ENCODE measurements at regions not wholly inside any gene's neighbourhood (a gene's known extent, or its start where the extent isn't known, plus 50 kb on each side); places are given as distances from the start of the nearest gene placed in this dataset.

DNA sequence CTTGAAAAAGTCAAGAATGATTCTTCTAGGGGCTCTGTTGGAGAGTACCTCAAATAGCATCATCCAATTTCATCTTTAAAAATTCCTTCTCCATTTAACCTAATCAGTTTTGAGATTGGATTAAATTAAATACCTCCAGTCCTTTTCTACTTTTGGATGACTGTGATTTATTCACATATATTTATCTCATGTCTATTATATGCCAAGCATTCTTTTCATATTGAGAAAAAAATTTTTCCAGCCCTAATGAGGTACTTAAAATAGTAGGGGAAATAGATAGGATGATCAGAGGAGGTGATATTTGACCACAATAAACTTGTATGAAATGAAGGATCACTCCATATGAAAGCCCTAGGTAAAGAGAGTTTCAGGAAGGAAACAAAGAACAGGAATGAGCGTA is 250.1 kb downstream of the MAT2B start:
- WGBS, result 89% methylated on average over 1 of the region's 1 CpG

DNA sequence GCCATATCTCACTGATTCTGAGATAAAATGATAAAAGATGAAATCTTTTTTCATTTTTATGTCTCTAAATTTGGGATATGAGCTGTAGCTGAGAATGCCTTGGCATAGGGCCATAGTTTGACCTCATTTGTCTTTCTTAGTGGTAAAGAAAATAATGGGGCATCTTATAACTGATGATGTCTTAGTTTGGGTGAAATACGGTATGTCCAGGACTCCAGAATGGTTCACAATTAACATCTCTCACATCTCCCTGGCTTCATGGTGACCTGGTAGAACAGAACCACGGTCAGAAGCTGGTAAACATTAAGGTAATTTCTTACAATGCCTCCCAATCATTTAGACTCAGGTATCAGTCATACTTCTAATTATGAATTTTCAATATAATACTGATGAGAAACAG is 250.8 kb downstream of the MAT2B start:
- WGBS, result 70% methylated on average over 2 of the region's 2 CpGs
- Histone ChIP-seq H3K4me3 (ENCODE audit: low read depth, low read length) (no peak overlapping the region), H3K36me3 (ENCODE audit: insufficient read depth) (no peaks in the 10 kb centered on the region), H3K27ac (ENCODE audit: low read depth) (no peak overlapping the region), H3K4me1 (ENCODE audit: insufficient read depth) (no peaks in the 10 kb centered on the region)
- no peak for DNase-seq (ENCODE audit: extremely low spot score)

More for the DNA sequence above, 250.1 kb downstream of the MAT2B start:
- Histone ChIP-seq H3K4me1 (ENCODE audit: insufficient read depth) (no peaks in the 10 kb centered on the region), H3K4me3 (ENCODE audit: low read depth, low read length) (no peak overlapping the region), H3K36me3 (ENCODE audit: insufficient read depth) (no peaks in the 10 kb centered on the region), H3K27ac (ENCODE audit: low read depth) (no peak overlapping the region)
- no peak for DNase-seq (ENCODE audit: extremely low spot score)

DNA sequence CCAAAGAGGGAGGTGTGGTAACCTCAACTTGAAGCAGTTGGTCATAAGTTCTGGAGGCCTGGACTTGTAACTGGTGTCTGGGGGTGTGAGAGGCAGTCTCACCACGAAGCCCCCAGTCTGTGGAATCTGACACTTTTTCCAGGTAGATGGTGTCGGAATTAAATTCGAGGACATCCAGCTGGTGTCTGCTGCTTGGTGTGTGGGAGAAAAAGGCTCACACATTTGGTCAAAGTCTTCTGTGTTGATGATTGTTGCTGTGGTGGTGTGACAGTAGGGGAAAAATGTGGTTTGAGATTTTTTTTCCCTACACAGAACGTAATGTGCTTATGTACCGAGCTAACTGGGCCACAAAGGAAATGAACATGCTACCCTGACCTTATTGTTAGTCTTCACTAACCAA is 251.9 kb downstream of the MAT2B start:
- WGBS, result 75% methylated on average over 5 of the region's 5 CpGs
- H3K27ac ChIP-seq (ENCODE audit: low read depth), result no peak overlapping the region
- no peak overlapping the region for H3K4me3 ChIP-seq (ENCODE audit: low read depth, low read length)
- no peaks in the 10 kb centered on the region for H3K4me1 ChIP-seq (ENCODE audit: insufficient read depth)
- DNase-seq (ENCODE audit: extremely low spot score), result no peak
- H3K36me3 ChIP-seq (ENCODE audit: insufficient read depth), result no peaks in the 10 kb centered on the region

DNA sequence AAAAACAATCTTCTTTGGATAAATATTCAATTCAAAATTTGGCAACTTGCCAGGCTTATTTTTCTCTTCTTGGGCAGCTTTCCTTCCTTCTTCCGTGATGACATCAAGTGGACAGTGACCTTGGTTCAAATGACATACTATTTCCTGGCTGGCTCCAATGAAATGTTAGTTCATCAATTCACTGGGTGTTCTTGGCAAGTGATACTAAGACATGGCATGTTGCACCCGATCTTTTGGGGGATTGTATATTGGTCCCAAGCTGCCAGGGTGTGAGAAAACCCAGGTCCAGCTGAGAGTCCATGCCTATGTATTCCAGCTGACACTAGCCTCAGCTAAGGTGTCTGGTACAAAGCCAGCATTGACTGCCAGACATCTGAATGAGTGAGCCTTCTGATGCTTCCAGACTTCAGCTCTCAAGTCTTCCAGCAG is 252.9 kb downstream of the MAT2B start:
- WGBS, result 53% methylated on average over 2 of the region's 2 CpGs
- Histone ChIP-seq H3K27ac (ENCODE audit: low read depth) (no peak overlapping the region), H3K4me3 (ENCODE audit: low read depth, low read length) (no peak overlapping the region), H3K36me3 (ENCODE audit: insufficient read depth) (no peaks in the 10 kb centered on the region), H3K4me1 (ENCODE audit: insufficient read depth) (no peaks in the 10 kb centered on the region)
- DNase-seq (ENCODE audit: extremely low spot score), result no peak

DNA sequence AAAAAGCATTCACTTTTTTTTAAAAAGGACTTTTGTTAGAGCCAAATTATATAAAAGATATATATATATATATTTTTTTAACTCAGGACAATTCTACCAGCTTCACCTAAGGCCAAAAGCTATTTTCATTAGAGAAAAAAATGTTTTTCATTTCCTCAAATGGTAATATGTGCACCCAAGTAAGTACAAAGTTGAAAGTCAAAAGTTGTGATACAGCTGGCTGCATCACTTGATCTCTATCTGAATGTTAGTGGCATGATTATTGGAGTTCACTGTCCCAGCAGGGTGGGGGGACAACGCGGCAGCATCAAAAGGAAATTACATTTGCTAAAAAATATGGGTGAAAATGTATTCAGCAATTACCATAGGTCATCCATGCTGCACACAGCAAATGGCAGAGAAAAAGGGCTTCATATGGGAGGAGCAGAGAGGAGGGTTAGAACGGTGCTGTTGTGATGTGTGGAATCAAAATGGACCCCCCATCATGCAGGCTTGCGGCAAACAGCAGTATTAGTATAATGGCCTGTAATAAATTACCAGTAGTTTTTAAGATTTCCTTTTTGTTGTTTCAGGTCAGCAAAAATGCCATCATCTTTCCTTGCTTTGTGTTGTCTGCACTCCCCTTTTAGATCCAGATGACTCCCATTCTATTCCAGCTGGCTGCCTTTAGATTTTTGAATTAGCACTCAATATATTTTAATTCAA is 253.7 kb downstream of the MAT2B start:
- no peaks in the 10 kb centered on the region for H3K4me1 ChIP-seq (ENCODE audit: insufficient read depth)
- no peak overlapping the region for H3K27ac ChIP-seq (ENCODE audit: low read depth)
- no peak for DNase-seq (ENCODE audit: extremely low spot score)
- no peaks in the 10 kb centered on the region for H3K36me3 ChIP-seq (ENCODE audit: insufficient read depth)
- no peak overlapping the region for H3K4me3 ChIP-seq (ENCODE audit: low read depth, low read length)
- WGBS, result 81% methylated on average over 4 of the region's 4 CpGs

DNA sequence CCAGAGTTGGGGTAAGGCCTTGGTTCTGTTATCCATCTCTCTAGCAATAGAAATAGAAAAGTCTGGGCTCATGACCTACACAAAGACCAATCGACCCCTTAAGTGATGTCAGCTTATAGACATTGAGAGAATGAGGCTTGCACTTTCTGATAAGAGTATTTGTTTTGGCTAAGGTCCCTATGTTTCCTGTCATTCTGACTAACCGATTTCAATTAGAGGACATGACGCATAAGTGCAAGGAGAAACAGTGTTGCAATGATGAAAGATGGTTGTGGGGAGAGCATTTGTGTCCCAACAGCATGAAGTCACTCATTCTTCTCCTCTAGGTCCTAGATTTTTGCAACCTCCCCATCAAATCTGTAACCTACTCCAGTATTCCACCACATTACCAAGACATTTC is 255.1 kb downstream of the MAT2B start:
- Histone ChIP-seq H3K4me3 (ENCODE audit: low read depth, low read length) (no peak overlapping the region), H3K4me1 (ENCODE audit: insufficient read depth) (no peaks in the 10 kb centered on the region), H3K27ac (ENCODE audit: low read depth) (no peak overlapping the region), H3K36me3 (ENCODE audit: insufficient read depth) (no peaks in the 10 kb centered on the region)
- no peak for DNase-seq (ENCODE audit: extremely low spot score)
- WGBS, result 67% methylated on average over 3 of the region's 3 CpGs

DNA sequence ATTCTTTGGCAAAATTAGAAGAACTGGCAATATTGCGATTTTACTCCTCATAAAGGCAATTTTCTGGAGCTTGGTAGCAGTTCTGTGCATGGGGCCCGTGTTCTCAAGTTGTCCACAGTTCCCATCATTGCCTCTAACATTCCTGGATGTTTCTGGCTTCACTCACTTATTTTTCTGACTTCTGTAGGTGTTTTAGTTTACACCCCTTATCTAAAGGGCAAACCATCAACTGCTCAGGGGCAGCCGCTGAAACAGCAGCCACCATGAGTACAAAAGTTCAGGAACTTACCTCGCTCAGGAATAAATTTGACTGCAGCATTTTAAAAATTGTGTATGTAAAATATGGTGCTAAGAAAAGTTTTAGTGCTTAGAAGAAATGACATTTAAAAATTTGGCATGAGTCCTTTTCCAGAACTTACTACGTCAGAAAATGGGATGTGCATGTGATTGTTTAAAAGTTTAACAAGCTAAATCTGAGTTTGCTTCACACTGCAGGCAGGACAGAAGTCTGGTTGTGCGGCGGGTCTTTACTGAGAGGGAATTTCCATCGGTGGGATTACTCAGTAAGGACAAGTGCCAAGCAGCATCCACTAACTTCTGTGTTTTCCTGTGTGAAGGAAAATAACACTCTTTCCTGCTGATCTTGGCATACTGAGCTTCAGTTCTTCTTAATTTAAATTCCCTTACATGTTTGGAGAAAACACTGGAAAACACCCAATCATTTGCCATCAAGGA is 261.7 kb downstream of the MAT2B start:
- no peak for DNase-seq (ENCODE audit: extremely low spot score)
- H3K4me1 ChIP-seq (ENCODE audit: insufficient read depth), result no peaks in the 10 kb centered on the region
- WGBS, result 41% methylated on average over 8 of the region's 8 CpGs
- no peaks in the 10 kb centered on the region for H3K36me3 ChIP-seq (ENCODE audit: insufficient read depth)
- no peak overlapping the region for H3K27ac ChIP-seq (ENCODE audit: low read depth)
- no peak overlapping the region for H3K4me3 ChIP-seq (ENCODE audit: low read depth, low read length)

DNA sequence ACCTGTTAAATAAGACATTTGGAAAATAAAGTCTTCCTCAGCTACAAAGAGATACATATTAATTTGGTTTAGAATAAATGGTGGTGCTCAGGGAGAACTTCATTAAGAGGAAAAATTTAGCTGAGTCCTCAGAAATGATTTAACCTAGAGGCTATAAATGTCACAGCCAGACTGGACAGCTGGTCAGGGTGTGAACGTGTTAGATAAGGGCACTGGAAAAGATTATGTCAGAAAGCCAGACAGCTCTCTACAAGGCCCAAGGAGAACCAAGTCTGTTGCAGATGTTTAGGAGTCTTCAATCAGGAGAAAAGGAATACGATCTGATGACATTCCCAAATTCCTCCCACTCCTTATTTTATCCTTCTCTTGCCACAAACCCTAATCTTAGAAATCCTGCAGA is 265.2 kb downstream of the MAT2B start:
- no peaks in the 10 kb centered on the region for H3K36me3 ChIP-seq (ENCODE audit: insufficient read depth)
- DNase-seq (ENCODE audit: extremely low spot score), result no peak
- no peak overlapping the region for H3K27ac ChIP-seq (ENCODE audit: low read depth)
- WGBS, result 34% methylated on average over 2 of the region's 2 CpGs
- no peaks in the 10 kb centered on the region for H3K4me1 ChIP-seq (ENCODE audit: insufficient read depth)
- H3K4me3 ChIP-seq (ENCODE audit: low read depth, low read length), result no peak overlapping the region

DNA sequence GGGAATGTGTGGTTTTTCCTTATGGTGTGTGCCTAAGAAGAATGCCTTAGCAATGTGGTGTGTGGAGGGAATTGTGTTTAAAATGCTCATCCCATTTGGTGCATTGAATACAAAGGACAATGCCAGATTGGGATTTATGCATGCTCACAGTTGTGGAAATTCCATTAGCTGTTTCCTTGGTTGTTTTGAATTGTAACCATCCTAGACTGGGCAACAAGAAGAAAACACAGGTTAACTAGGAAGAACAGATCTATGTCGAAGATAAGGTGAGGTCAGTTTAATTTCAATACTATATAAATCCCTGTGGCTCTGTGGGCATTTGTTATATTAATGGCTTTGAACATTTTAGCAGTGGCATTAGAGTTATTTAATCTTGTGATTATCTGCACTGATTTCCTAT is 266.8 kb downstream of the MAT2B start:
- Histone ChIP-seq H3K36me3 (ENCODE audit: insufficient read depth) (no peaks in the 10 kb centered on the region), H3K4me3 (ENCODE audit: low read depth, low read length) (no peak overlapping the region), H3K27ac (ENCODE audit: low read depth) (no peak overlapping the region), H3K4me1 (ENCODE audit: insufficient read depth) (no peaks in the 10 kb centered on the region)
- DNase-seq (ENCODE audit: extremely low spot score), result no peak
- 77% methylated on average over 1 of the region's 1 CpG for WGBS

DNA sequence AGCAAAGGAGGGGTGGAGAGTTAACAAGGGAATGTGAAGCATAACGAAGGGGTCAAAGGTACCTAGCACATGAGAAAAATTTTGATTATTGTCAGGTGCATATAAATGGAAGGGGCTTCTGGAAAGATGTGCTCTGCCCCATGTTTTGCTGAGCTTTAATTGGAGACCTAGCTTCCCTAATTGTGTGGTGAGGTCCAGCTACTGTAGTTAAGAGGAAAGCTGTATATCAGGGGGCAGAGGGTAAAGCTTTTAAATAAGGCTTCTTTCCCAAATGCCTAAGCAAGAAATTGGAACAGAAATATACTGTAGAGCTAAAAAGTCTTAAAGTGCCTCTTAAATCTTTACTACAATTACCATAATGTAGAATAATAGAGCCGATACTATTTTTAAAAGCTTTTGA is 267.2 kb downstream of the MAT2B start:
- no peak overlapping the region for H3K4me3 ChIP-seq (ENCODE audit: low read depth, low read length)
- WGBS, result 76% methylated on average over 2 of the region's 2 CpGs
- H3K4me1 ChIP-seq (ENCODE audit: insufficient read depth), result no peaks in the 10 kb centered on the region
- no peak overlapping the region for H3K27ac ChIP-seq (ENCODE audit: low read depth)
- H3K36me3 ChIP-seq (ENCODE audit: insufficient read depth), result no peaks in the 10 kb centered on the region
- DNase-seq (ENCODE audit: extremely low spot score), result no peak

DNA sequence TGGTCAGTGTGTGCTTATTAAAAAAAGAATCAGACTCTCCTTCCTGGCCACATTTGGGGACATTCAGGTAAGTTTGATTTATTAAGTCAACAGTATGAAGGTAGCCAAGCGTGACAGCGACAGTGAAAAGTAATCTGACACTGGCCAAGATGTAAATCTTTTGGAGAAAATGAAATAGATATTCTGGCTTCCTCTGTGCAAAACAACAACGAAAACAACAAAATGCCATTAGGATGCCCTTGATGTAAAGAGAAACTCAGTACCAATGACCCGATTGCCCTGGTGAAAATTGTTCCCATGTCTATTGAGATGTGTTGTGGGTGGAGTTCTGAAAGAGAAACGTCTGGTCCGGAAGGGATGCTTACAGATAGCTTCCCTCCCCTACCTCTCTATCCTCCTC is 267.8 kb downstream of the MAT2B start:
- 76% methylated on average over 6 of the region's 6 CpGs for WGBS
- no peaks in the 10 kb centered on the region for H3K4me1 ChIP-seq (ENCODE audit: insufficient read depth)
- H3K4me3 ChIP-seq (ENCODE audit: low read depth, low read length), result no peak overlapping the region
- no peaks in the 10 kb centered on the region for H3K36me3 ChIP-seq (ENCODE audit: insufficient read depth)
- H3K27ac ChIP-seq (ENCODE audit: low read depth), result no peak overlapping the region
- DNase-seq (ENCODE audit: extremely low spot score), result no peak

DNA sequence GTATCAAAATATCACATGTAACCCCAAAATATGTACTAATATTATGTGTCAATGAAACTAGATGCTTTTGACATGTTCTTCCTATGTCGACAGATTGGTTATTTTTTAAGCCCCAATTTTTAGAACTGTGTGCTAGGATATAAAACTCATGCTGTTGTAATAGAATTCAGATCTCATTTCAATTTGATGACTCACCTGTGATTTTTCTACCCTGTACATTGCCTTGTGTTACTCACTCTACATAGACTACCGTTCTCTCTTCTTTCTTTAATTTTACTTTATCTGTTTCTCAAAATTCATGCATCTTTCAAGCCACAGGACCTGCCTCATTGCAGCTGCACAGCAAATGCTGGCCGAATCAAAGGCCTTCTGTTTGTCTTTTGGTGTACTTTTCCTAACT is 284.5 kb downstream of the MAT2B start:
- Histone ChIP-seq H3K4me1 (ENCODE audit: insufficient read depth) (no peaks in the 10 kb centered on the region), H3K27ac (ENCODE audit: low read depth) (no peak overlapping the region), H3K4me3 (ENCODE audit: low read depth, low read length) (no peak overlapping the region), H3K36me3 (ENCODE audit: insufficient read depth) (no peaks in the 10 kb centered on the region)
- no peak for DNase-seq (ENCODE audit: extremely low spot score)
- WGBS, result 85% methylated on average over 3 of the region's 3 CpGs

DNA sequence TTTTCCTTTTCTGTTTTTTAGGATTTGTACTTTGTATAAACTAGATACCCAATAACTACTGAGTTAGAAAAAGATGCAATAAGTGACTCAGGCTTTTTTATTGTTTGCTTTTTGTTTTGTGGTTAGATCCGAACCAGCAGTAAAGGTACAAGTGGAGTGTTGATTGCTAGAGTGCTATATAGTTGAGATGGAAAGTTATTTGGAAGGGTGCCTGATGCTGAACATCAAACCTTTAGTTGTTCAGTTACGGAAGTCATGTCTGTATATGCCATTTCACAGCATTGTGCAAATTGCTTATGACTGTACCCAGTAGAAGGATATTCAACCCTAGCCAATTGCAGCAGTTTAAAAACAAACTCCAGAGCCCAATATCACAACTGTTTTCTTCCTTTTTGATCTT is 285.1 kb downstream of the MAT2B start:
- no peak overlapping the region for H3K4me3 ChIP-seq (ENCODE audit: low read depth, low read length)
- 77% methylated on average over 2 of the region's 2 CpGs for WGBS
- no peaks in the 10 kb centered on the region for H3K4me1 ChIP-seq (ENCODE audit: insufficient read depth)
- no peaks in the 10 kb centered on the region for H3K36me3 ChIP-seq (ENCODE audit: insufficient read depth)
- H3K27ac ChIP-seq (ENCODE audit: low read depth), result no peak overlapping the region
- no peak for DNase-seq (ENCODE audit: extremely low spot score)

DNA sequence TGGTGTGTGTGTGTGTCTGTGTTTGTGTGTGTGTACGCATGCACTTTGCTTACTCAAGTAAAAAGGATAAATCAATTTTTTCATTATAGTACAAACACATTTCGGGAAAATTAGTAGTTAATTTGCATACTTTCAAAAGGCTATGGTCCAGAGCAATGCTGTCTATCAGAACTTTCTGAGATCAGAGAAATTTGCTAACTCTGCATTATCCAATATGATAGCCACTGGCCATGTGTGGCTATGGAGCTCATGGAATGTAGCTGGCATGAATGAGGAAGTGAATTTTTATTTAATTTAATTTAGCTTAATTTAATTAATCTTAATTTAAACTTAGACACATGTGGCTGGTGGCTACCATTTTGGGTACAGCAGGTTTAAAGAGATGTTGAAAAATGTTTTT is 289.6 kb downstream of the MAT2B start:
- H3K36me3 ChIP-seq (ENCODE audit: insufficient read depth), result no peaks in the 10 kb centered on the region
- H3K4me1 ChIP-seq (ENCODE audit: insufficient read depth), result no peaks in the 10 kb centered on the region
- no peak overlapping the region for H3K4me3 ChIP-seq (ENCODE audit: low read depth, low read length)
- no peak overlapping the region for H3K27ac ChIP-seq (ENCODE audit: low read depth)
- DNase-seq (ENCODE audit: extremely low spot score), result no peak
- WGBS, result 87% methylated on average over 2 of the region's 2 CpGs
